Upper lobe of left lung (tissue), 6 donors: ENCODE measurements at regions not wholly inside any gene's neighbourhood (a gene's known extent, or its start where the extent isn't known, plus 50 kb on each side); places are given as distances from the start of the nearest gene placed in this dataset.

Source experiments
- ATAC-seq, 2 donors: fragments of 200-7000 bp; cut with Tn5 transposase; one replicate each; pipeline ENCODE4 v1.9.1; 2022; ENCODE audit warnings: mild to moderate bottlenecking in 2 of 2, moderate library complexity in 2 of 2; ENCODE audit not compliant: low FRiP score in 2 of 2
- DNase-seq, 2 donors: peaks; one replicate each; pipeline ENCODE4 v3.0.0-alpha.2; 2019 to 2020
- H3K27ac ChIP-seq, 4 donors: fragments of 200-600 bp; sonication (generic); one replicate each; pipeline ENCODE4 v1.5.1; 2016 to 2019
- H3K27me3 ChIP-seq, 4 donors: fragments of 200-600 bp; sonication (generic); one replicate each; pipeline ENCODE4 v1.5.1; 2017 to 2019
- H3K36me3 ChIP-seq, 4 donors: fragments of 200-600 bp; sonication (generic); one replicate each; pipeline ENCODE4 v1.5.1; 2016 to 2019
- H3K4me1 ChIP-seq, 4 donors: fragments of 200-600 bp; sonication (generic); one replicate each; pipeline ENCODE4 v1.5.1; 2018 to 2019
- H3K4me3 ChIP-seq, 4 donors: fragments of 200-600 bp; sonication (generic); one replicate each; pipeline ENCODE4 v1.5.1; 2017 to 2019; ENCODE audit warnings: mild to moderate bottlenecking in 2 of 4, moderate library complexity in 1 of 4
- H3K9me3 ChIP-seq, 4 donors: fragments of 200-600 bp; sonication (generic); one replicate each; pipeline ENCODE4 v1.5.1; 2018 to 2019
- CTCF ChIP-seq, 6 experiments: fragments of 450-650 bp in 4 of 6; fragments of 200-600 bp in 2 of 6; sonication (generic) in 2 of 6; IDR thresholded peaks; one replicate each; pipeline ENCODE4 v1.5.1; 2016 to 2019; ENCODE audit warnings: antibody characterized with exemption in 6 of 6
- EP300 ChIP-seq, 4 donors: sonication (generic); formaldehyde crosslinking; IDR thresholded peaks; one replicate each; pipeline ENCODE4 v1.5.1; 2017; ENCODE audit warnings: antibody characterized with exemption in 4 of 4, control low read depth in 2 of 4
- POLR2A ChIP-seq, 4 donors: fragments of 450-650 bp; IDR thresholded peaks; one replicate each; pipeline ENCODE4 v1.5.1; 2016 to 2017; ENCODE audit warnings: antibody characterized with exemption in 4 of 4, mild to moderate bottlenecking in 2 of 4
- POLR2AphosphoS5 ChIP-seq, 2 donors: sonication (generic); formaldehyde crosslinking; IDR thresholded peaks; one replicate each; pipeline ENCODE4 v1.5.1; 2017; ENCODE audit warnings: antibody characterized with exemption in 2 of 2
- WGBS, 2 donors: methylation state at CpG; one replicate each; pipeline ENCODE4 v1.1.5; 2017 to 2018; 5-methylcytosine and 5-hydroxymethylcytosine counted together
- donor health status: DM: no; HTN: no; CAD: no; lungs with moderate emphysema.
- donor health status: DM: no; HTN: yes; CAD: no; lungs with severe emphysema.

GRCh38 chr5:163281512-163281911, 155.9 kb upstream of the CCNG1 start:
- Histone ChIP-seq H3K4me1 (no peaks in the 10 kb centered on the region), H3K4me3 (no peak overlapping the region), H3K27me3 (no peaks in the 10 kb centered on the region), H3K36me3 (no peaks in the 10 kb centered on the region), H3K9me3 (no peaks in the 10 kb centered on the region), H3K27ac (no peak overlapping the region)
- WGBS, 2 donors: 90 to 95% methylated on average over 1 of the region's 1 CpG
- TF ChIP-seq EP300 (IDR thresholded peaks at IDR 0.05) (no peak), POLR2AphosphoS5 (IDR thresholded peaks at IDR 0.05) (no peak), CTCF (IDR thresholded peaks at IDR 0.05) (no peak)
- ATAC-seq (no peak), DNase-seq (no peak)

GRCh38 chr5:163293836-163294235, 143.6 kb upstream of the CCNG1 start:
- Histone ChIP-seq H3K4me3 (no peak overlapping the region), H3K36me3 (no peaks in the 10 kb centered on the region), H3K27ac (no peak overlapping the region), H3K27me3 (no peaks in the 10 kb centered on the region), H3K9me3 (no peaks in the 10 kb centered on the region), H3K4me1 (no peaks in the 10 kb centered on the region)
- no peak for DNase-seq
- TF ChIP-seq POLR2A (IDR thresholded peaks at IDR 0.05) (no peak), POLR2AphosphoS5 (IDR thresholded peaks at IDR 0.05) (no peak), EP300 (IDR thresholded peaks at IDR 0.05) (no peak), CTCF (IDR thresholded peaks at IDR 0.05) (no peak)
- WGBS, 2 donors: 80% methylated on average over 1 of the region's 1 CpG
- no peak for ATAC-seq

- WGBS, 2 donors: 71 to 78% methylated on average over 9 of the region's 9 CpGs
- Histone ChIP-seq H3K36me3 (no peaks in the 10 kb centered on the region), H3K4me1 (no peaks in the 10 kb centered on the region), H3K4me3 (no peak overlapping the region), H3K27ac (no peak overlapping the region), H3K9me3 (no peaks in the 10 kb centered on the region), H3K27me3 (no peaks in the 10 kb centered on the region)
- no peak for DNase-seq
- ATAC-seq: no peak
- TF ChIP-seq POLR2A (IDR thresholded peaks at IDR 0.05) (no peak), POLR2AphosphoS5 (IDR thresholded peaks at IDR 0.05) (no peak), EP300 (IDR thresholded peaks at IDR 0.05) (no peak), CTCF (IDR thresholded peaks at IDR 0.05) (no peak)
These were observed 133.7 kb upstream of the CCNG1 start for GRCh38 chr5:163303718-163304117.

- no peak overlapping the region for H3K27ac ChIP-seq
- WGBS, 2 donors: 75 to 86% methylated on average over 3 of the region's 3 CpGs
- H3K4me1 ChIP-seq: no peaks in the 10 kb centered on the region
- H3K9me3 ChIP-seq: no peaks in the 10 kb centered on the region
- ATAC-seq (no peak), DNase-seq (no peak)
- TF ChIP-seq POLR2AphosphoS5 (IDR thresholded peaks at IDR 0.05): no peak
- H3K4me3 ChIP-seq: no peak overlapping the region
- no peaks in the 10 kb centered on the region for H3K27me3 ChIP-seq
- no peaks in the 10 kb centered on the region for H3K36me3 ChIP-seq
These were observed 131.7 kb upstream of the CCNG1 start for GRCh38 chr5:163305655-163306054.

- no peaks in the 10 kb centered on the region for H3K4me1 ChIP-seq
- H3K4me3 ChIP-seq: no peak overlapping the region
- no peaks in the 10 kb centered on the region for H3K27me3 ChIP-seq
- H3K9me3 ChIP-seq: no peaks in the 10 kb centered on the region
- H3K27ac ChIP-seq: no peak overlapping the region
- H3K36me3 ChIP-seq: no peaks in the 10 kb centered on the region
- ATAC-seq: no peak
- WGBS, 2 donors: 68 to 76% methylated on average over 2 of the region's 2 CpGs
- DNase-seq: no peak
- TF ChIP-seq CTCF (IDR thresholded peaks at IDR 0.05) (peak in 3 of 6 experiments; percentile 5 to 16 (median 14)), EP300 (IDR thresholded peaks at IDR 0.05) (no peak)
These were observed 131.0 kb upstream of the CCNG1 start for GRCh38 chr5:163306421-163306820.
